GM12865 (cell line): ENCODE measurements at regions not wholly inside any gene's neighbourhood (a gene's known extent, or its start where the extent isn't known, plus 50 kb on each side); places are given as distances from the start of the nearest gene placed in this dataset.

Experiments
- DNase-seq: peaks from one replicate; pipeline ENCODE4 v3.0.0; 2010; ENCODE audit warnings: low read depth
- H3K4me3 ChIP-seq: 2 replicates; pipeline ENCODE4 v1.5.1; 2011; ENCODE audit warnings: mild to moderate bottlenecking, low read depth, low read length, control low read depth
- TF ChIP-seq, protein P1 (sequence below): IDR thresholded peaks from 2 replicates; pipeline ENCODE4 v1.5.1; 2011; ENCODE audit warnings: low read length, control low read depth, low read depth, inconsistent platforms; ENCODE audit not compliant: insufficient read depth; ENCODE audit errors: missing control alignments

DNA sequence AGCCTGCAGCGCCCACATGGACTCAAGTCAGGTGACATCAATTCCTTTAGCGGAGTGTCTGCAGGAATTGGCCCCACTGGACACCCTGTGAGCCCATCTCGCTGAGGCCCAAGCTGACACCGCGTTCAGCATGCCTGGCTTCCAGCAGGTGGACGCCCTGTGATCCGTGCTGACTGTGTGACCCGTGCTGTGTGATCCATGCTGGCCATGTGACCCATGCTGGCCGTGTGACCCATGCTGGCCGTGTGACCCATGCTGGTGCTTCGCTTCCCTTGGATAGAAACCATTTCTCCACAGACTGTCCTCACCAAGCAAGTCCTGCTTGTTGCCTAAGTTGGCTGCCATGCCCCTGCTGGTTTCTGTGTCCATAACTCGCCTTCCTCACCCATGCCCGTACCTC lies 392.1 kb downstream of the BRD1 start:
- TF ChIP-seq, protein P1, sequence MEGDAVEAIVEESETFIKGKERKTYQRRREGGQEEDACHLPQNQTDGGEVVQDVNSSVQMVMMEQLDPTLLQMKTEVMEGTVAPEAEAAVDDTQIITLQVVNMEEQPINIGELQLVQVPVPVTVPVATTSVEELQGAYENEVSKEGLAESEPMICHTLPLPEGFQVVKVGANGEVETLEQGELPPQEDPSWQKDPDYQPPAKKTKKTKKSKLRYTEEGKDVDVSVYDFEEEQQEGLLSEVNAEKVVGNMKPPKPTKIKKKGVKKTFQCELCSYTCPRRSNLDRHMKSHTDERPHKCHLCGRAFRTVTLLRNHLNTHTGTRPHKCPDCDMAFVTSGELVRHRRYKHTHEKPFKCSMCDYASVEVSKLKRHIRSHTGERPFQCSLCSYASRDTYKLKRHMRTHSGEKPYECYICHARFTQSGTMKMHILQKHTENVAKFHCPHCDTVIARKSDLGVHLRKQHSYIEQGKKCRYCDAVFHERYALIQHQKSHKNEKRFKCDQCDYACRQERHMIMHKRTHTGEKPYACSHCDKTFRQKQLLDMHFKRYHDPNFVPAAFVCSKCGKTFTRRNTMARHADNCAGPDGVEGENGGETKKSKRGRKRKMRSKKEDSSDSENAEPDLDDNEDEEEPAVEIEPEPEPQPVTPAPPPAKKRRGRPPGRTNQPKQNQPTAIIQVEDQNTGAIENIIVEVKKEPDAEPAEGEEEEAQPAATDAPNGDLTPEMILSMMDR: no peak
- no peak for DNase-seq
- H3K4me3 ChIP-seq: no peak overlapping the region

DNA sequence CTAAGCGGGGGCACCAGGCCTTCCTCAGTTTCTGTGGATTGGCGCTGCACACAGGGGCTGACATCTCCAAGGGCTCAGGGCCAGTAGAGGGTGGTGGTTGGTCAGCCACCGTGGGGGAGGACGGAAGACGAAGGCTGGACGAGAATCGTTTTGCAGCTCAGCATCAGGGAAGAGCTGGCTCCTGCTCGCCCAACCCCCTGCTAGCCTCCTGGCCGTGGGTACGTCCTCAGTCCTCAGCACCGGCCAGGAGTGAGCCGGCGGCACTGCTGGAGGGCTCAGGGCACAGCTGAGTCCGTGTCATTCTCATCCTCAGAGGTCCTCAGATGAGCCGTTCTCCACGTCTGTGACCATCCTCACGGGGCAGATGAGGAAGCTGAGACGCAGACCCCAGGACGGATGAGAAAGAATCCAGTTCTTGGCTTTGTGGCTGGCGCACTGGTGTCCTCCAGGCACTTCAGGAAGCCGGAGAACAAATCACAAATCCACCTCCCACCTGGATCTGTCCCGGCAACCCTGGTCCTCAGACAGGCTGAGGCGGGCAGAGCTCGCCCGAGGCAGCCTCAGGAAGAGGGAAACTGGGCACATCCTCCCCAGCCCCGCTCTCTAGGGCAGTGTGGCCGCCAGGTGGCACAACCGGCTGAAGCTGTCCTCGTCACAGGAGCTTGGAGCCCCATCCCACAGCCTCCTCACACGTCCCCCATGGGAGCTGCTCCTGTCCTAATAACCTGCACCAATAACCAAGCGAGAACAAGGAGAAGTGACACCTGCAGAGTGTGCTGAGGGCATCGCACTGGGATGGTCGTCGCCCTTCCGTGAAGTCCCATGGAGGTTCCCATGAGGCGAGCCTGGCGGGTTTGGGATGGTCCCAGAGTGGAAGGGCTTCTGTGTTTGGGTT lies 393.7 kb downstream of the BRD1 start:
- DNase-seq: no peak
- TF ChIP-seq, protein P1: no peak

DNA sequence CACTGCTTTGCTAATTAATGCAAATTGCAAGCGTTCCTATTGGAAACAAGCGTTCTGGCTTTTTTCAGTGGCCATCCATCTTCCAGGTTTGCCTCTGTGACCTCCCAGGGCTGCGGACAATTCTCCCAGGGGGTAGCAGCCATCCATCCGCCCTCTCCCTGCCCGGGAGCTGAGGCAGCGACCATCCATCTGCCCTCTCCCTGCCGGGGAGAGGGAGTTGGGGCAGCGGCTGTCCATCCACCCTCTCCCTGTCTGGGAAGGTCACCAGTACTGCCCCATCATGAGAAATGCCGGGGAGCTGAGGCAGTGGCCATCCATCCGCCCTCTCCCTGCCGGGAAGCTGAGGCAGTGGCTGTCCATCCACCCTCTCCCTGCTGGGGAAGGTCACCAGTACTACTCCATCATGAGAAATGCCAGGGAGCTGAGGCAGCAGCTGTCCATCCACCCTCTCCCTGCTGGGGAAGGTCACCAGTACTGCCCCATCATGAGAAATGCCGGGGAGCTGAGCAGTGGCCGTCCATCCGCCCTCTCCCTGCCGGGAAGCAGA lies 394.7 kb downstream of the BRD1 start:
- TF ChIP-seq, protein P1: no peak
- no peak for DNase-seq
- no peak overlapping the region for H3K4me3 ChIP-seq

More for the DNA sequence above, 393.7 kb downstream of the BRD1 start:
- no peak overlapping the region for H3K4me3 ChIP-seq

DNA sequence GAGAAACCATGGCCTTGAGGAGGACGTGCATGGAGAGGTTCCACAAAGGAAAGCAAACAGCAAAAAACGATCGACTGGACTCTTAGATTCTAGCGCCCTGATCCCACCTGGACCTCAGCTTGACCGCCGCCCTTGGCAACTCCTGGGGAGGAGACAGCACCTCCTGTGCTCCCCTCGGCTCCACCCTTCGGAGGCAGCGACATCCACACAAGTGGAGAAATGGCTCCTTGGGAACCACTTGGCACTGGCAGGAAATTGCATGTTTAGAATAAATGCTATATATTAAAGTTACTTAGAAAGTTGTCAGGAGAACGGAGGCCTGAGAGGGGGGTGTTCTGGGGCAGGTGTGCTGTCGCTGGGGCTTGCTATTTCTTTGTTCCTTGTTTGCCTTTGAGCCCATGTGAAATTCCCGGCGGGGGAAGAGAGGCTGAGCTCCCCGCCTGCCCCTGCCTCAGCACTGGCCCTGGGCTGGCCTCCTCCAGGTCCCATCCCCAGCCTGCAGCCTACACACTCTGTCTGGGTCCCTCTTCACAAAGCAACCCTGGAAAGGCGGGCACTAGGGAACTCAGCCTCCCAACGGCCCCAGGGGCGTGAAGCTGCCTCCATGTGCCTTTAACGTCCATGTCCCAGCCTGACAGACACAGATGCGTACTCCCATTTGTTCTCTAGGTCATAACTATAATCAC lies 395.3 kb downstream of the BRD1 start:
- DNase-seq: no peak
- H3K4me3 ChIP-seq: no peak overlapping the region
- TF ChIP-seq, protein P1: no peak

DNA sequence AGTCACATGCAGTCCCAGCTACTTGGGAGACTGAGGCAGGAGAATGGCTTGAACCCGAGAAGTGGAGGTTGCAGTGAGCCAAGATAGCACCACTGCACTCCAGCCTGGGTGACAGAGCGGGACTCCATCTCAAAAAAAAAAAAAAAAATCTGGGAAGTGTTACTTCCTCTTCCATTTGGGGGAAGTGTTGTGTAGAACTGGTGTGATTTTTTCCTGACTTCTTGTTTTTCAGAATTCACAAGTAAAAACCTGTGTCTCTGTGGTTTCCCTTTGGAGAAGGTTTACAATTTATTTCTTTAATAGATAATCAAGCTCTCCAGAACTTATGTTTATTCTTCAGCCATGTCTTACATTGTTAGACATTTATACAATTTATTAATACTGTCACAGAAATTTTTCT lies 396.1 kb downstream of the BRD1 start:
- DNase-seq: no peak
- no peak overlapping the region for H3K4me3 ChIP-seq
- TF ChIP-seq, protein P1: no peak

DNA sequence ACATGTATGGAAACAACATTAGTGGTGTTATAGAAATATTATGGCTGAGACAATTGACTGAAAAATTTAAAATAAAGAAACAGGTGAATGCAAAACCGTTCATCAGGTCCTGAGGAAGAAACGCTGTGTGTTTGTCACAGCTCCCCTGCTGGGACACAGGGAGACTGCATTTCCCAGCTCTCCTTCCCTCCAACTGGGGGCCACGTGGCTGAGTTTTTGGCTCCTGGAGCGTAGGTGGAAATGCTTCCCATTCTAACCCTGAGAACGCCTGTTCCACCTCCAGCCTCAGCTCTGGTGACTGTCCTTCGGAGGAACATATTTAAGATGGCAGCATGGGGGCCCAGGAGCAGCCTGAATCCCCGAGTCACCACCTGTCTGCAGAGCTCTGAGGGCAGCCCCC lies 398.6 kb downstream of the BRD1 start:
- H3K4me3 ChIP-seq: no peak overlapping the region
- no peak for DNase-seq
- TF ChIP-seq, protein P1: no peak
